Brain microvascular endothelial cell (primary cell): ENCODE measurements at regions not wholly inside any gene's neighbourhood (a gene's known extent, or its start where the extent isn't known, plus 50 kb on each side); places are given as distances from the start of the nearest gene placed in this dataset.

Source experiments
- DNase-seq: peaks from one replicate; pipeline ENCODE4 v3.0.0-alpha.2; 2020
- H3K27ac ChIP-seq: fragments of 250-450 bp; sonication (Bioruptor Pico); 2 replicates; pipeline ENCODE4 v1.5.1; 2020; ENCODE audit warnings: mild to moderate bottlenecking, moderate library complexity
- H3K27me3 ChIP-seq: fragments of 250-450 bp; sonication (Bioruptor Pico); replicated peaks from 2 replicates; pipeline ENCODE4 v1.5.1; 2020; ENCODE audit warnings: mild to moderate bottlenecking
- H3K36me3 ChIP-seq: fragments of 250-450 bp; sonication (Bioruptor Pico); replicated peaks from 2 replicates; pipeline ENCODE4 v1.5.1; 2020; ENCODE audit warnings: mild to moderate bottlenecking
- H3K4me3 ChIP-seq: 2 replicates; pipeline ENCODE4 v1.5.1; 2011; ENCODE audit warnings: low read depth, mild to moderate bottlenecking, control low read depth, low read length, moderate library complexity
- in situ Hi-C: cut with HindIII; loops from 2 replicates; pipeline ENCODE4 v1.10.0; 2017; ENCODE audit warnings: low sequenced_read_pairs, low pct_ligation_motif_present
- TF ChIP-seq, protein P1 (sequence below): IDR thresholded peaks from 2 replicates; pipeline ENCODE4 v1.5.1; 2011; ENCODE audit warnings: low read depth, mild to moderate bottlenecking, moderate library complexity, low read length, control low read depth, inconsistent platforms; ENCODE audit errors: missing control alignments

DNA sequence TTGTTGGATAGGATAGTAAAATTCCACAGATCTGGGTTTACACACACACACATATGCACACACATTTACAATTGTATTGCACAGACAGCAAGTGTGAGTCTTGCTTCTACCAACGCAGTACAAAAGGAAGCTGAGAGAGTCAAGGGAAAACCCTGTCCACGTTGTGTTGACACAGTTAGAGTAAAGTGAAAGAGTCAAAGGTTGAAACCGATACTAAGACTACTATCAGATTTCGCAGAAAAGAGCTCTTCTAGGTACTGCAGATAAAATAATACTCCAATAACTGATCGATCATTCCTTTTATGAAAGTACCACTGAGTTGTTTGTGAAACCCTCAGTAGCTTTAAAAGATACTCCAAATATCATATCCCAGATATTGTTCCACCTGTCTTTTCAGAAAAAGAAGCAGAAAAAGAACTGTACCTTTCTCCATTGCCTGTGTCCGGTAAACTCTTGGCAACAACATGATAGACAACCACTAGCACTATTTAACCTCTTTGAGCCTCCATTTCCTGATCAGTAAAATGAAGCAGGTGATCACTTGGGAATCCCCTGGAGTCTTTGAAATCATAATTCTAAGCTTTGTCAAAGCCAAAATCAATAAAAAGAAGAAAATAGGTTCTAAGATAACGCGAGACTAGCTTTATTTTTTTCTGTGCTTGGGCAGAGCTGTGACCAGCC lies 224.6 kb upstream of the FOXN3 start:
- DNase-seq, result no peak
- no peak overlapping the region for H3K27ac ChIP-seq
- H3K27me3 ChIP-seq, result no peaks in the 10 kb centered on the region
- in situ Hi-C loops, result no loop called here
- no peak overlapping the region for H3K4me3 ChIP-seq
- TF ChIP-seq, protein P1, sequence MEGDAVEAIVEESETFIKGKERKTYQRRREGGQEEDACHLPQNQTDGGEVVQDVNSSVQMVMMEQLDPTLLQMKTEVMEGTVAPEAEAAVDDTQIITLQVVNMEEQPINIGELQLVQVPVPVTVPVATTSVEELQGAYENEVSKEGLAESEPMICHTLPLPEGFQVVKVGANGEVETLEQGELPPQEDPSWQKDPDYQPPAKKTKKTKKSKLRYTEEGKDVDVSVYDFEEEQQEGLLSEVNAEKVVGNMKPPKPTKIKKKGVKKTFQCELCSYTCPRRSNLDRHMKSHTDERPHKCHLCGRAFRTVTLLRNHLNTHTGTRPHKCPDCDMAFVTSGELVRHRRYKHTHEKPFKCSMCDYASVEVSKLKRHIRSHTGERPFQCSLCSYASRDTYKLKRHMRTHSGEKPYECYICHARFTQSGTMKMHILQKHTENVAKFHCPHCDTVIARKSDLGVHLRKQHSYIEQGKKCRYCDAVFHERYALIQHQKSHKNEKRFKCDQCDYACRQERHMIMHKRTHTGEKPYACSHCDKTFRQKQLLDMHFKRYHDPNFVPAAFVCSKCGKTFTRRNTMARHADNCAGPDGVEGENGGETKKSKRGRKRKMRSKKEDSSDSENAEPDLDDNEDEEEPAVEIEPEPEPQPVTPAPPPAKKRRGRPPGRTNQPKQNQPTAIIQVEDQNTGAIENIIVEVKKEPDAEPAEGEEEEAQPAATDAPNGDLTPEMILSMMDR, result no peak
- H3K36me3 ChIP-seq, result no peaks in the 10 kb centered on the region

DNA sequence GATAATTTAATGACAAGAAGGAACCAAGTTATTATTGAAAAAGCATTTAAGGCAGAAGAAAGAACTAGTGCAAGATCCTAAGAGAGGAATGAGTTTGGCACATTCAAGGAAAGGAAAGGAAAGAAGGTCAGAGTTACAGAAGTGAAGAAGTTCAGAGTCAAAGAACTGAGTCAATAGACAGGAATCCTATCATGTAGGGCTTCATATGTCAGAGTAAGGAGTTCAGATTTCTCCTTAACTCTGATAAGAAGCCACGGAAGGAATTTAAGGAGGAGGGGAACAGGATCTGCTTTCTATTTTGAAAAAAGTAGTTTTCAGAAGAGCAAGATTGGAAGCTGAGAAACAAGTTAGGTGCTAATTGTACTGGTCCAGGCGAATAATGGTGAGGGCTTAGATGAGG lies 223.1 kb upstream of the FOXN3 start:
- Histone ChIP-seq H3K4me3 (no peak overlapping the region), H3K36me3 (no peaks in the 10 kb centered on the region), H3K27me3 (no peaks in the 10 kb centered on the region), H3K27ac (peak overlapping the region; percentile 5)
- in situ Hi-C loops, result no loop called here
- no peak for DNase-seq
- TF ChIP-seq, protein P1, result no peak

DNA sequence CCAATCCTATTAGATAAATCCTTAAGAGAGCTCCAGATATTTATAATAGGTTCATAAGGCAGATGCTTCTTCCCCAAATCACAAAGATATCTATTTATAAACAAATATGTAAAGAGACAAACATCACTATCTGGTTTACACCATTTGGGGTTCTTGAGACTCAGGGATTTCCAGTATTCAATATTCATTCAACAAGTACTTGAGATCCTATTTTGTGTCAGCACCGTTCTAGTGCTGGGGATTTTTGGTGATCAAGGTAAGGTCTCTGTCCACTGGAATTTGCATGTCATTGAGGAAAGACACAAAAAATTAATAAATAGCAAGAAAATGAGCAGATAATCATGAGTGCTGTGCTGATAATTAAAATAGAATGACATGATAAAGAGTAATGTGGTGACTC lies 222.7 kb upstream of the FOXN3 start:
- in situ Hi-C loops, result no loop called here

DNA sequence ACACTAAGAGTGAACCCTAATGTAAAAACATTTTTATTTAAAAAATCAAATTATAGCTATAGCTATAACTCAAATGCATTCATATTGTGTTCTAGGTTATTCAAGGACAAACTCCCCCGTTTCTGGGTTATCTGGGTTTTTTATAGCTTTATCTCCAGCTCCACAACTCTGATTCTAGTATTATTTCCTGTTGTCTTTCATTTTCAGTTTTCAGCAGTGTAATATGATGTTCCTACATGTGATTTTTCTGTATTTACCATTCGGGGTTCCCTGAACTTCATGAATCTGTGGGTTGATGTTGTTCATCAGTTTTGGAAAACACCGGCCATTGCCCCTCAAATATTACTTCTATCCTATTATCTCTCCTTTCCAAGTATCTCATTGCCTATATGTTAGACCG lies 221.9 kb upstream of the FOXN3 start:
- DNase-seq, result no peak
- Histone ChIP-seq H3K27ac (no peak overlapping the region), H3K4me3 (no peak overlapping the region), H3K27me3 (no peaks in the 10 kb centered on the region), H3K36me3 (no peaks in the 10 kb centered on the region)
- TF ChIP-seq, protein P1, result no peak
- in situ Hi-C loops, result no loop called here

More for the DNA sequence above, 222.7 kb upstream of the FOXN3 start:
- TF ChIP-seq, protein P1, result no peak
- Histone ChIP-seq H3K27me3 (no peaks in the 10 kb centered on the region), H3K4me3 (no peak overlapping the region), H3K36me3 (no peaks in the 10 kb centered on the region), H3K27ac (peak overlapping the region; percentile 5)
- DNase-seq, result no peak

DNA sequence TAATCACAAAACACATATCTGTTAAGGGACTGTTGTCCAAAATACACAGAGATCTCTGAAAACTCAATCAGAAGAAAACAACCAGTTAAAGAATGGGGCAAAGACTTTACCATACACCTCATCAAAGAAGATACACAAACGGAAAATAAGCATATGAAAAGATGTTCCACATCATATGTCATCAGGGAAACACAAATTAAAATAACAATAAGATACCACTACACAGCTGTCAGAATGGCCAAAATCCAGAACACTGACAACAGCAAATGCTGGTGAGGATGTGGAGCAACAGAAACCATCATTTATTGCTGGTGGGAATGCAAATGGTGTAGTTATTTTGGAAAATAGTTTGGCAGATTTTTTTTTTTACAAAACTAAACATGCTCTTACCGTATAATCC lies 220.5 kb upstream of the FOXN3 start:
- Histone ChIP-seq H3K27ac (no peak overlapping the region), H3K36me3 (no peaks in the 10 kb centered on the region), H3K4me3 (no peak overlapping the region), H3K27me3 (no peaks in the 10 kb centered on the region)
- TF ChIP-seq, protein P1, result no peak
- in situ Hi-C loops, result no loop called here
- no peak for DNase-seq

DNA sequence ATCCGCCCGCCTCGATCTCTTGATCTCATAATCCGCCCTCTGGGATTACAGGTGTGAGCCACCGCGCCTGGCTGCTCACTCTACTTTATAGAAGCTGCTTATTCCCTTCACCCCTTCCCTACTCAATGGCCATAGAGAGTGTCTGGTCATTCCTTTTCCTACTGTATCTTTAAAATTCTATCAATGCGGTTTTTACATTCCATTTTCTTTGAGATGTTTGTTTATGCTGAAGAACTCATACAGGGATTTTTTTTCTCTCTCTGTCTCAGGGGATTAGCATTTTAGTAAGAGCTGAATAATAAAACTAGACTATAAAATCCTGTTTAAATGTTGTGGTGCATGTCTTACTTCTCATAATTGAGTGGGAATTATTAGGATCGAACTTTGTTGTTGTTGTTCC lies 218.6 kb upstream of the FOXN3 start:
- Histone ChIP-seq H3K4me3 (no peak overlapping the region), H3K27me3 (no peaks in the 10 kb centered on the region), H3K27ac (no peak overlapping the region), H3K36me3 (no peaks in the 10 kb centered on the region)
- in situ Hi-C loops, result no loop called here
- DNase-seq, result no peak
- TF ChIP-seq, protein P1, result no peak
